ENCODE measurements at regions not wholly inside any gene's neighbourhood (a gene's known extent, or its start where the extent isn't known, plus 50 kb on each side); places are given as distances from the start of the nearest gene placed in this dataset.

DNA sequence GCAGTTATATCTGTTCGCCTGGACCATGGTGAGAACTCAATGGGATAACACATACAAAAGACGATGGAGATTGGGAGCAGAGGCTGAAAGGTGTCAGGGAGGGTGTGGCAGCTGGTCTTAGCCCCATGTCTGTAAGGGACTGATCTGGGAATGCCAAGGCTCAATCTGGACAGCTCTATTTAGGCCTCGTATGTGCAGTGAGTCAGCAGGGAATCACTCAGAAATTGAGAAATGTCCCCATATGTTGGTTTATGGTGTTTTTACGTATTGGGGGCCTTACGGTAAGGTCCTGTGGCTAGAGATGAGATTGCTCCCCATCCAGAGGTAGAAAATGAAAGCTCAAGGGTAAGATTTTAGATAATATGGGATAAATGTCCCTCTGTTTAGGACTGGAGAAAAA lies 71.4 kb upstream of the TTC29 start:
- no CpG with 5 or more reads among the region's 5 CpGs for WGBS, 2 donors (ENCODE audit: extremely low coverage in 2 of 2, insufficient read length in 2 of 2, insufficient replicate concordance in 1 of 2)

DNA sequence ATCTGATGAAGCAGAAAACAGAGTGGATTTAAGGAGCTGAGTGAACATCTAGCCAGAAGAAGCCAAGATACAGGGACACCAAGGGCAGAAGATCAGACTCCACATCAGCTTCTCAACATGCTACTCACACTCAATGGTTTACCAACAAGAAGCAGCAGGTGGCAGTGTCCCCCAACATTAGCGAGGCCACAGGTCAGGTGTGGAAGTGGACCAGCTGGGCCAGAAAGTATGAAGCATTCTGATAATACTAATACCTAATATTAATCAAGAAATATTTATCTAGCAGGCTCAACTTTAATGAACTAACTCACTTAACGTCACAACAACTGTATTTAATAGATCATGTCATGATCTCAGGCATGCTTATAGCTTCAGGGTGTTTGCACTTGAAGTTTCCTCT lies 73.4 kb upstream of the TTC29 start:
- Histone ChIP-seq H3K9me3 (replicated peaks in 1 of 2; ENCODE audit: control insufficient read depth in 2 of 2, insufficient read depth in 1 of 2, low read depth in 1 of 2, low read length in 2 of 2) (peaks cover 0 to 3% of the 10 kb centered on the region in 2 donors), H3K4ac (ENCODE audit: low read length) (no peak overlapping the region), H3K18ac (ENCODE audit: low read length) (no peak overlapping the region), H3K4me1 (ENCODE audit: control insufficient read depth in 2 of 2, insufficient read depth in 1 of 2, low read depth in 1 of 2, low read length in 2 of 2) (no peaks in the 10 kb centered on the region), H2BK5ac (ENCODE audit: low read length) (no peak overlapping the region), H3K4me3 (ENCODE audit: low read length in 2 of 2) (no peak overlapping the region), H4K8ac (ENCODE audit: low read depth, low read length) (no peak overlapping the region), H2BK12ac (ENCODE audit: low read length) (no peak overlapping the region), H2AK5ac (ENCODE audit: low read depth, low read length) (no peak overlapping the region), H3K79me1 (ENCODE audit: low read depth, low read length) (no peaks in the 10 kb centered on the region), H3K9ac (ENCODE audit: low read depth, low read length, poor library complexity) (no peak overlapping the region), H3K27me3 (ENCODE audit: control insufficient read depth in 3 of 3, insufficient read depth in 3 of 3, low read depth in 1 of 3, low read length in 3 of 3) (no peaks in the 10 kb centered on the region), H2BK15ac (ENCODE audit: low read length) (no peak overlapping the region), H3K4me2 (ENCODE audit: insufficient read depth, low read length, poor library complexity, severe bottlenecking) (no peak overlapping the region), H3K36me3 (replicated peaks in 1 of 2; ENCODE audit: control insufficient read depth in 2 of 2, insufficient read depth in 2 of 2, low read length in 2 of 2) (no peaks in the 10 kb centered on the region), H3K14ac (ENCODE audit: low read length) (no peak overlapping the region), H2BK120ac (ENCODE audit: low read depth, low read length) (no peak overlapping the region), H3K23ac (ENCODE audit: low read depth, low read length, poor library complexity) (no peak overlapping the region), H2AFZ (ENCODE audit: low read length) (no peak overlapping the region), H3K27ac (replicated peaks; ENCODE audit: low read length) (no peak overlapping the region), H4K91ac (ENCODE audit: low read depth, low read length, poor library complexity) (no peak overlapping the region)
- peak; percentile 32 for DNase-seq (ENCODE audit: low spot score)
- WGBS, 2 donors (ENCODE audit: extremely low coverage in 2 of 2, insufficient read length in 2 of 2, insufficient replicate concordance in 1 of 2), result no CpG with 5 or more reads among the region's 2 CpGs

More for the DNA sequence above, 71.4 kb upstream of the TTC29 start:
- H3K9ac ChIP-seq (ENCODE audit: low read depth, low read length, poor library complexity), result no peak overlapping the region
- no peak overlapping the region for H3K14ac ChIP-seq (ENCODE audit: low read length)
- H2BK15ac ChIP-seq (ENCODE audit: low read length), result no peak overlapping the region
- no peak overlapping the region for H3K4me2 ChIP-seq (ENCODE audit: insufficient read depth, low read length, poor library complexity, severe bottlenecking)
- no peak overlapping the region for H2AK5ac ChIP-seq (ENCODE audit: low read depth, low read length)
- no peak overlapping the region for H3K4ac ChIP-seq (ENCODE audit: low read length)
- H2BK120ac ChIP-seq (ENCODE audit: low read depth, low read length), result no peak overlapping the region
- no peak overlapping the region for H3K4me3 ChIP-seq (ENCODE audit: low read length in 2 of 2)
- H2BK12ac ChIP-seq (ENCODE audit: low read length), result no peak overlapping the region
- H3K18ac ChIP-seq (ENCODE audit: low read length), result no peak overlapping the region
- no peaks in the 10 kb centered on the region for H3K27me3 ChIP-seq (ENCODE audit: control insufficient read depth in 3 of 3, insufficient read depth in 3 of 3, low read depth in 1 of 3, low read length in 3 of 3)
- H3K27ac ChIP-seq (replicated peaks; ENCODE audit: low read length), result no peak overlapping the region
- no peak overlapping the region for H4K91ac ChIP-seq (ENCODE audit: low read depth, low read length, poor library complexity)
- H2AFZ ChIP-seq (ENCODE audit: low read length), result no peak overlapping the region
- peaks cover 0 to 3% of the 10 kb centered on the region in 2 donors for H3K9me3 ChIP-seq (replicated peaks in 1 of 2; ENCODE audit: control insufficient read depth in 2 of 2, insufficient read depth in 1 of 2, low read depth in 1 of 2, low read length in 2 of 2)
- no peak overlapping the region for H3K23ac ChIP-seq (ENCODE audit: low read depth, low read length, poor library complexity)
- DNase-seq (ENCODE audit: low spot score), result no peak
- no peaks in the 10 kb centered on the region for H3K79me1 ChIP-seq (ENCODE audit: low read depth, low read length)
- H4K8ac ChIP-seq (ENCODE audit: low read depth, low read length), result no peak overlapping the region
- H3K4me1 ChIP-seq (ENCODE audit: control insufficient read depth in 2 of 2, insufficient read depth in 1 of 2, low read depth in 1 of 2, low read length in 2 of 2), result no peaks in the 10 kb centered on the region
- H2BK5ac ChIP-seq (ENCODE audit: low read length), result no peak overlapping the region
- H3K36me3 ChIP-seq (replicated peaks in 1 of 2; ENCODE audit: control insufficient read depth in 2 of 2, insufficient read depth in 2 of 2, low read length in 2 of 2), result no peaks in the 10 kb centered on the region

DNA sequence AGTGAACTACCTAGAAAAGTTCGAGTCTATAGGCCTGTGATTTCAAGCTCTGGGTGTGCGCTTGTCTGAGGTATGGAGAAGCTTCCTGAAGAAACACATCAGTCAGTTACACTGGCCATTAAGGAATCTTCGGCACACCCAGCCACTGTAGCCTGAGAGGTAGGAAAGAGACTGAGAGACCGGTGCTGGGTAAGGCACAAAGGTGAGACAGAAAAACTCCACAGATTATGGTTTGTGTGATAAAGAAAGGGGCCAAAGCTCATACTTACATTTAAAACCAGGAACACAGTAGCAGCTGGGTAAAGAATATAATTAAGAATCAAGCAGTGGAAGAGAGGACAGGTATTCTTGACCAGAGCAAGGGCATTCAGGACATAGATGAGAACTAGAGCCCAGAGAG lies 74.8 kb upstream of the TTC29 start:
- Histone ChIP-seq H2BK12ac (ENCODE audit: low read length) (no peak overlapping the region), H2AK5ac (ENCODE audit: low read depth, low read length) (no peak overlapping the region), H3K27me3 (ENCODE audit: control insufficient read depth in 3 of 3, insufficient read depth in 3 of 3, low read depth in 1 of 3, low read length in 3 of 3) (no peaks in the 10 kb centered on the region), H3K14ac (ENCODE audit: low read length) (no peak overlapping the region), H3K4me1 (ENCODE audit: control insufficient read depth in 2 of 2, insufficient read depth in 1 of 2, low read depth in 1 of 2, low read length in 2 of 2) (no peaks in the 10 kb centered on the region), H3K4me2 (ENCODE audit: insufficient read depth, low read length, poor library complexity, severe bottlenecking) (no peak overlapping the region), H3K9ac (ENCODE audit: low read depth, low read length, poor library complexity) (no peak overlapping the region), H2BK15ac (ENCODE audit: low read length) (no peak overlapping the region), H3K4me3 (ENCODE audit: low read length in 2 of 2) (no peak overlapping the region), H4K8ac (ENCODE audit: low read depth, low read length) (no peak overlapping the region), H3K4ac (ENCODE audit: low read length) (no peak overlapping the region), H2BK5ac (ENCODE audit: low read length) (no peak overlapping the region), H2BK120ac (ENCODE audit: low read depth, low read length) (no peak overlapping the region), H4K91ac (ENCODE audit: low read depth, low read length, poor library complexity) (no peak overlapping the region), H2AFZ (ENCODE audit: low read length) (no peak overlapping the region), H3K79me1 (ENCODE audit: low read depth, low read length) (no peaks in the 10 kb centered on the region), H3K27ac (replicated peaks; ENCODE audit: low read length) (no peak overlapping the region), H3K23ac (ENCODE audit: low read depth, low read length, poor library complexity) (no peak overlapping the region), H3K18ac (ENCODE audit: low read length) (no peak overlapping the region), H3K9me3 (replicated peaks in 1 of 2; ENCODE audit: control insufficient read depth in 2 of 2, insufficient read depth in 1 of 2, low read depth in 1 of 2, low read length in 2 of 2) (peaks cover 0 to 3% of the 10 kb centered on the region in 2 donors), H3K36me3 (replicated peaks in 1 of 2; ENCODE audit: control insufficient read depth in 2 of 2, insufficient read depth in 2 of 2, low read length in 2 of 2) (no peaks in the 10 kb centered on the region)
- no peak for DNase-seq (ENCODE audit: low spot score)
- no CpG with 5 or more reads among the region's 4 CpGs for WGBS, 2 donors (ENCODE audit: extremely low coverage in 2 of 2, insufficient read length in 2 of 2, insufficient replicate concordance in 1 of 2)

DNA sequence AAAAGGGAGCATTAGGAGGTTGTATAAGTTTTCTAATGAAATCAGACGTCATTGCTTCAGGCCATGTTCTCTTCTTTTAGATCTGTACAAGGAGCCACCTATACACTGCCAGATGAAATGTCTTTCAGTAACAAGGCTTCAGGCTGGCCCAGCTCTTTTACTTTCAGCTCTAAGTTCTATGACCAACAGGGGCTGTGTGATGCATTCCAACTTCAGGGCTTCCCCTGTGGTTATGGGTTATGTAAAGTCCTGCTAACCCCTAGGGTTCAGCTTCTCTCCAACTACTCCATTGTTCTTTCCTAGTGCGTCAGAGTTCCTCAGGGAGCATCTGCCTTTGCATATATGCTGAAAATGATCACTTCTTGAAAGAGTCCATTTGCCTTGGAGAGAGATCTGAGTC lies 79.4 kb upstream of the TTC29 start:
- no peak overlapping the region for H3K4me3 ChIP-seq (ENCODE audit: low read length in 2 of 2)
- no peak overlapping the region for H3K18ac ChIP-seq (ENCODE audit: low read length)
- H3K23ac ChIP-seq (ENCODE audit: low read depth, low read length, poor library complexity), result no peak overlapping the region
- no peak overlapping the region for H2BK12ac ChIP-seq (ENCODE audit: low read length)
- no peak overlapping the region for H4K8ac ChIP-seq (ENCODE audit: low read depth, low read length)
- H4K91ac ChIP-seq (ENCODE audit: low read depth, low read length, poor library complexity), result no peak overlapping the region
- H2BK5ac ChIP-seq (ENCODE audit: low read length), result no peak overlapping the region
- no peak overlapping the region for H2BK15ac ChIP-seq (ENCODE audit: low read length)
- no peak overlapping the region for H3K27ac ChIP-seq (replicated peaks; ENCODE audit: low read length)
- H2BK120ac ChIP-seq (ENCODE audit: low read depth, low read length), result no peak overlapping the region
- H2AFZ ChIP-seq (ENCODE audit: low read length), result no peak overlapping the region
- no peak overlapping the region for H3K4ac ChIP-seq (ENCODE audit: low read length)
- no peaks in the 10 kb centered on the region for H3K9me3 ChIP-seq (replicated peaks in 1 of 2; ENCODE audit: control insufficient read depth in 2 of 2, insufficient read depth in 1 of 2, low read depth in 1 of 2, low read length in 2 of 2)
- no peaks in the 10 kb centered on the region for H3K4me1 ChIP-seq (ENCODE audit: control insufficient read depth in 2 of 2, insufficient read depth in 1 of 2, low read depth in 1 of 2, low read length in 2 of 2)
- no peak overlapping the region for H3K4me2 ChIP-seq (ENCODE audit: insufficient read depth, low read length, poor library complexity, severe bottlenecking)
- DNase-seq (ENCODE audit: low spot score), result no peak
- H3K79me1 ChIP-seq (ENCODE audit: low read depth, low read length), result no peaks in the 10 kb centered on the region
- H3K14ac ChIP-seq (ENCODE audit: low read length), result no peak overlapping the region
- H3K27me3 ChIP-seq (ENCODE audit: control insufficient read depth in 3 of 3, insufficient read depth in 3 of 3, low read depth in 1 of 3, low read length in 3 of 3), result no peaks in the 10 kb centered on the region
- H3K36me3 ChIP-seq (replicated peaks in 1 of 2; ENCODE audit: control insufficient read depth in 2 of 2, insufficient read depth in 2 of 2, low read length in 2 of 2), result no peaks in the 10 kb centered on the region
- no peak overlapping the region for H2AK5ac ChIP-seq (ENCODE audit: low read depth, low read length)
- WGBS, 2 donors (ENCODE audit: extremely low coverage in 2 of 2, insufficient read length in 2 of 2, insufficient replicate concordance in 1 of 2), result no CpG with 5 or more reads among the region's 2 CpGs
- no peak overlapping the region for H3K9ac ChIP-seq (ENCODE audit: low read depth, low read length, poor library complexity)

All from neuronal stem cell (in vitro differentiated cells).